OCI-LY1 (cell line): ENCODE measurements at regions not wholly inside any gene's neighbourhood (a gene's known extent, or its start where the extent isn't known, plus 50 kb on each side); places are given as distances from the start of the nearest gene placed in this dataset.

Experiments
- EZH2 ChIP-seq: fragments of 200-600 bp; sonication (generic), shearing (Covaris generic); IDR thresholded peaks from 2 replicates; pipeline ENCODE4 v1.8.0; 2017; ENCODE audit warnings: borderline replicate concordance, mixed run types, mild to moderate bottlenecking, antibody characterized with exemption, low read length, moderate library complexity, mixed read lengths
- TF ChIP-seq, protein P1 (sequence below): fragments of 200-600 bp; sonication (generic), shearing (Covaris generic); IDR thresholded peaks from 2 replicates; pipeline ENCODE4 v1.5.1; 2017; ENCODE audit warnings: mild to moderate bottlenecking, antibody characterized with exemption, low read length, moderate library complexity, mixed read lengths

DNA sequence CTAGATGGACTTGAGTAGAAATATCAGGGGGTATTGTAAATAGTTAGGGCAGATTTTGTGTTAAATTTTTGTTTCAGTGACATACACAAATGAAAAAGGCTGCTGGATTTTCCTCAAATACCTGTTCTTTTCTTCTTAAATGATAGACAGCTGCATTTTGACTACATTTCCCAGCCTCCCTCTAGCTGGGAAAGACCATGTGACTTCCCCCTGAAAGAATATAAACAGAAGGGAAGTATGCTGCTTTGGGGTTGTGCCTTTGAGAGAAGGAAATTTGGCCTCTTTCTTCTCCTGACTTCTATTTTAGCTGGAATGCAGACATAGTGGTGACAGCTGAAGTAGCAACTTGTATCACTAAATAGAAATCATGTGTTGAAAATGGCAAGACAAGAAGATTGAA lies 476.1 kb upstream of the SYT1 start:
- TF ChIP-seq, protein P1, sequence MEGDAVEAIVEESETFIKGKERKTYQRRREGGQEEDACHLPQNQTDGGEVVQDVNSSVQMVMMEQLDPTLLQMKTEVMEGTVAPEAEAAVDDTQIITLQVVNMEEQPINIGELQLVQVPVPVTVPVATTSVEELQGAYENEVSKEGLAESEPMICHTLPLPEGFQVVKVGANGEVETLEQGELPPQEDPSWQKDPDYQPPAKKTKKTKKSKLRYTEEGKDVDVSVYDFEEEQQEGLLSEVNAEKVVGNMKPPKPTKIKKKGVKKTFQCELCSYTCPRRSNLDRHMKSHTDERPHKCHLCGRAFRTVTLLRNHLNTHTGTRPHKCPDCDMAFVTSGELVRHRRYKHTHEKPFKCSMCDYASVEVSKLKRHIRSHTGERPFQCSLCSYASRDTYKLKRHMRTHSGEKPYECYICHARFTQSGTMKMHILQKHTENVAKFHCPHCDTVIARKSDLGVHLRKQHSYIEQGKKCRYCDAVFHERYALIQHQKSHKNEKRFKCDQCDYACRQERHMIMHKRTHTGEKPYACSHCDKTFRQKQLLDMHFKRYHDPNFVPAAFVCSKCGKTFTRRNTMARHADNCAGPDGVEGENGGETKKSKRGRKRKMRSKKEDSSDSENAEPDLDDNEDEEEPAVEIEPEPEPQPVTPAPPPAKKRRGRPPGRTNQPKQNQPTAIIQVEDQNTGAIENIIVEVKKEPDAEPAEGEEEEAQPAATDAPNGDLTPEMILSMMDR, result no peak
- no peak for TF ChIP-seq EZH2
